ENCODE measurements at regions not wholly inside any gene's neighbourhood (a gene's known extent, or its start where the extent isn't known, plus 50 kb on each side); places are given as distances from the start of the nearest gene placed in this dataset.

- TF ChIP-seq ZNF24 (IDR thresholded peaks at IDR 0.05) (no peak), ZKSCAN1 (IDR thresholded peaks at IDR 0.05; ENCODE audit: low read length) (no peak), MEF2D (CRISPR knock-in tag; IDR thresholded peaks at IDR 0.05) (no peak), ASH2L (IDR thresholded peaks at IDR 0.05; ENCODE audit: insufficient read length, low read depth, low read length) (no peak), MLLT10 (CRISPR knock-in tag; IDR thresholded peaks at IDR 0.05) (no peak), ZNF792 (CRISPR knock-in tag; IDR thresholded peaks at IDR 0.05) (no peak), GTF3A (CRISPR knock-in tag; conservative IDR thresholded peaks at IDR 0.05) (no peak), KAT7 (CRISPR knock-in tag; IDR thresholded peaks at IDR 0.05; ENCODE audit: borderline replicate concordance) (no peak), SMC3 (IDR thresholded peaks at IDR 0.05; ENCODE audit: low read length) (no peak), FOSL2 (CRISPR knock-in tag; IDR thresholded peaks at IDR 0.05) (no peak), REST (IDR thresholded peaks at IDR 0.05; ENCODE audit: borderline replicate concordance in 1 of 2, low read depth in 1 of 2, low read length in 2 of 2) (no peak), NR0B2 (CRISPR knock-in tag; IDR thresholded peaks at IDR 0.05) (no peak)
- TF ChIP-seq, protein P1, sequence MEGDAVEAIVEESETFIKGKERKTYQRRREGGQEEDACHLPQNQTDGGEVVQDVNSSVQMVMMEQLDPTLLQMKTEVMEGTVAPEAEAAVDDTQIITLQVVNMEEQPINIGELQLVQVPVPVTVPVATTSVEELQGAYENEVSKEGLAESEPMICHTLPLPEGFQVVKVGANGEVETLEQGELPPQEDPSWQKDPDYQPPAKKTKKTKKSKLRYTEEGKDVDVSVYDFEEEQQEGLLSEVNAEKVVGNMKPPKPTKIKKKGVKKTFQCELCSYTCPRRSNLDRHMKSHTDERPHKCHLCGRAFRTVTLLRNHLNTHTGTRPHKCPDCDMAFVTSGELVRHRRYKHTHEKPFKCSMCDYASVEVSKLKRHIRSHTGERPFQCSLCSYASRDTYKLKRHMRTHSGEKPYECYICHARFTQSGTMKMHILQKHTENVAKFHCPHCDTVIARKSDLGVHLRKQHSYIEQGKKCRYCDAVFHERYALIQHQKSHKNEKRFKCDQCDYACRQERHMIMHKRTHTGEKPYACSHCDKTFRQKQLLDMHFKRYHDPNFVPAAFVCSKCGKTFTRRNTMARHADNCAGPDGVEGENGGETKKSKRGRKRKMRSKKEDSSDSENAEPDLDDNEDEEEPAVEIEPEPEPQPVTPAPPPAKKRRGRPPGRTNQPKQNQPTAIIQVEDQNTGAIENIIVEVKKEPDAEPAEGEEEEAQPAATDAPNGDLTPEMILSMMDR (CRISPR knock-in tag; IDR thresholded peaks at IDR 0.05): no peak
- TF ChIP-seq, protein P2, sequence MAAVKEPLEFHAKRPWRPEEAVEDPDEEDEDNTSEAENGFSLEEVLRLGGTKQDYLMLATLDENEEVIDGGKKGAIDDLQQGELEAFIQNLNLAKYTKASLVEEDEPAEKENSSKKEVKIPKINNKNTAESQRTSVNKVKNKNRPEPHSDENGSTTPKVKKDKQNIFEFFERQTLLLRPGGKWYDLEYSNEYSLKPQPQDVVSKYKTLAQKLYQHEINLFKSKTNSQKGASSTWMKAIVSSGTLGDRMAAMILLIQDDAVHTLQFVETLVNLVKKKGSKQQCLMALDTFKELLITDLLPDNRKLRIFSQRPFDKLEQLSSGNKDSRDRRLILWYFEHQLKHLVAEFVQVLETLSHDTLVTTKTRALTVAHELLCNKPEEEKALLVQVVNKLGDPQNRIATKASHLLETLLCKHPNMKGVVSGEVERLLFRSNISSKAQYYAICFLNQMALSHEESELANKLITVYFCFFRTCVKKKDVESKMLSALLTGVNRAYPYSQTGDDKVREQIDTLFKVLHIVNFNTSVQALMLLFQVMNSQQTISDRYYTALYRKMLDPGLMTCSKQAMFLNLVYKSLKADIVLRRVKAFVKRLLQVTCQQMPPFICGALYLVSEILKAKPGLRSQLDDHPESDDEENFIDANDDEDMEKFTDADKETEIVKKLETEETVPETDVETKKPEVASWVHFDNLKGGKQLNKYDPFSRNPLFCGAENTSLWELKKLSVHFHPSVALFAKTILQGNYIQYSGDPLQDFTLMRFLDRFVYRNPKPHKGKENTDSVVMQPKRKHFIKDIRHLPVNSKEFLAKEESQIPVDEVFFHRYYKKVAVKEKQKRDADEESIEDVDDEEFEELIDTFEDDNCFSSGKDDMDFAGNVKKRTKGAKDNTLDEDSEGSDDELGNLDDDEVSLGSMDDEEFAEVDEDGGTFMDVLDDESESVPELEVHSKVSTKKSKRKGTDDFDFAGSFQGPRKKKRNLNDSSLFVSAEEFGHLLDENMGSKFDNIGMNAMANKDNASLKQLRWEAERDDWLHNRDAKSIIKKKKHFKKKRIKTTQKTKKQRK (IDR thresholded peaks at IDR 0.05; ENCODE audit: low read length): no peak
These were observed 189.5 kb downstream of the ABCC12 start for GRCh38 chr16:47966325-47966724.
